Stimulated activated CD4-positive, alpha-beta T cell treated with anti-CD3 and anti-CD28 coated beads, Interleukin-1b, Interleukin-23, amount 100 ng/mL, for 24 hours (primary cell): ENCODE measurements at regions not wholly inside any gene's neighbourhood (a gene's known extent, or its start where the extent isn't known, plus 50 kb on each side); places are given as distances from the start of the nearest gene placed in this dataset.

ENCODE experiments used
- DNase-seq, 4 experiments: peaks; one replicate each; pipeline ENCODE4 v3.0.0-alpha.2; 2020; ENCODE audit warnings: low read depth in 4 of 4, low spot score in 1 of 4

GRCh38 chr5:68915079-68915478 lies 178.7 kb upstream of the SLC30A5 start:
- no peak for DNase-seq

DNA sequence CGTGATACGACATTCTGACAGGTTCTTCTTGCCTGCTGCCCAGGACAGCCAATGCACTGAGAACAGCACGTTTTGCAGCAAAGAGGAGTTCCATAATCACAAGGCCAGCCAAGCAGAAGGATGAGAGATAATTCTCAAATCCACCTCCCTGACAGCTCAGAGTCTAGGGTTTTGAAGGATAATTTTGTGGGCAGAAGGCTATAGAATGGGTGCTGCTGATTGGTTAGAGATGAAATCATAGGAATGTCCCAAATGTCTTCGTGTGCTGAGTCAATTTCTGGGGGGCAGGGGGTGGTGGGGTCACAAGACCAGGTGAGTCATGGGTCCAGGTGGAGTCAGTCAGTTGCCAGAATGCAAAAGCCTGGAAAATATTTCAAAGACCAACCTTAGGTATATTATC lies 175.5 kb upstream of the SLC30A5 start:
- DNase-seq = no peak

GRCh38 chr5:68919988-68920490 lies 173.8 kb upstream of the SLC30A5 start:
- DNase-seq = no peak

- no peak for DNase-seq
Measured at GRCh38 chr5:68920888-68921287, 172.9 kb upstream of the SLC30A5 start.

DNA sequence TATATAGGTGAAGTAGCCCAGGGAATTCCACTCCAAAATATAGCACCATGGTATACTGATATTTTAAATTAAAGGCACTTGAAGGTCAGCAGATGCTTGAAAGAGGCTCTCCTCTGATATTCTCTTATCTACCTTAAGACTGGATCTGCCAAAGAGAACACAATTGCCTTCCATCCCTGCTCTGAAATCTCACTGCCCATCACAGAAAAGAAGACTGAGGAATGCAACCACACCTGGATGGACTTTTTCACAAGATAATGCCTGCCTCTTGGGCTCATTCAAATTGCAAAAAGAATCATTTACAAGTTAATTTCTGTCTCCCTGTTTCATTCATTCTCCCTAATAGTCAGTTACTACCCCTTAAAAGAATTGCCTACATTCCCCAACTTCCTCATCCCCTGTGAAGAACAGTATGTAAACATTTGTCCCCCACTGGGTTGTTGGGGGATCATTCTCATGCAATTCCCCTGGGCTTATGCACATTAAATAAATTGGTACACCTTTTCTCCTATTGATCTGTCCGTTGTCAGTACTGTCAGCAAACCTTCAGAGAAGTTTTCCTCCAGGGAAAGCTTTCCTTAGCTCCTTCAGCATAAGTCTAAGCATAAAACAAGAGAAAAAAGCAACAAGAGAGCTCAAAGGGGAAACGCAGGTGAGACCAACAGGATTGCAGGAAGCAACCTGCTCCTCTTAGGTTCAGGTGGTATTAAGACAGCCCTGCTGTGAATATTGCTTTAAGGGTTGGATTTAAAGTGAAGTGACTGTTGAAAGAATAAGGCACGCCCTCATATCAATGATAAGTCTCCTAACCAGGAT lies 171.4 kb upstream of the SLC30A5 start:
- DNase-seq = no peak

GRCh38 chr5:68924481-68925145 lies 169.2 kb upstream of the SLC30A5 start:
- DNase-seq = no peak

DNA sequence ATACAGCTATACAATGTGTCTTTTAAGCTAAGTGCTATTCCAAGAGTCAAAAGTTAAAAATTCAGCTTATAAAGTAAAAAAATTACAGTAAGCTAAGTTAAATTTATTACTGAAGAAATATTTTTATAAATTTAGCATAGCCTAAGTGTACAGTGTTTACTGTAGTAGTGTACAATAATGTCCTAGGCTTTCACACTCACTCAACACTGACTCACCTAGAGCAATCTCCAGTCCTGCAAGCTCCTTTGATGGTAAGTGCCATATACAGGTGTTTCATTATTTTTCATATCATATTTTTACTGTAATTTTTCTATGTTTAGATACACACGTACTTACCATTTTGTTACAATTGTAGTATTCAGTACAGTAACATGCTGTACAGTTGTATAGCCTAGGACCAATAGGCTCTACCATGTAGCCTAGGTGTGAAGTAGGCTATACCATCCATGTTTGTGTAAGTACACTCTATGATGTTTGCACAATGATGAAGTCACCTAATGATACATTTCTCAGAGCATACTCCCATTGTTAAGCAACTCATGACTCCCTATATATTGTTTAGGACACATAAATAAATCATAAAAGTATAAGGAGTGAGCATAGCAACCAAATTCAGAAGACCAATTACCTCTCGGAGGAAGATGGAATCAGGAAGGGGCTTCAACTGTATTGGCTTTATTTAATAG lies 165.1 kb upstream of the SLC30A5 start:
- no peak for DNase-seq

DNA sequence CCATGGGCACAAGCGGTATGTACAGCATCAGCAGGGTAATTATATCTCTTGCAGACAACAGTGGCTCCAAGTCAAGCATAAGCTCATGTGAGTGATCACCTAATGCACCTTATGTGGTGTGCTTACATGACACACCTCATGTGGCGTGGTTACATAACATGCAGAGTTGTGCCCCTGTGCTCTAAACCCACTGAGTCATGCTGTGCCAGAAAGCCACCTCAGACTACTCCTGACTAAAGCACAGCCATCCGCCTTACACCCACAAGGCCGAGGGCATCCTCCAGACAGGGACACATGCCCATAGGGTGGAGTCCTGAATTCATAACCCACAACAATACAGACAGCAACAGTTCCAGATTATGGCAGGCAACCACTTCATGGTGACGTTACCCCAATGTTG lies 163.7 kb upstream of the SLC30A5 start:
- no peak for DNase-seq

- DNase-seq = no peak
Measured at GRCh38 chr5:68932830-68933434, 160.9 kb upstream of the SLC30A5 start.

DNA sequence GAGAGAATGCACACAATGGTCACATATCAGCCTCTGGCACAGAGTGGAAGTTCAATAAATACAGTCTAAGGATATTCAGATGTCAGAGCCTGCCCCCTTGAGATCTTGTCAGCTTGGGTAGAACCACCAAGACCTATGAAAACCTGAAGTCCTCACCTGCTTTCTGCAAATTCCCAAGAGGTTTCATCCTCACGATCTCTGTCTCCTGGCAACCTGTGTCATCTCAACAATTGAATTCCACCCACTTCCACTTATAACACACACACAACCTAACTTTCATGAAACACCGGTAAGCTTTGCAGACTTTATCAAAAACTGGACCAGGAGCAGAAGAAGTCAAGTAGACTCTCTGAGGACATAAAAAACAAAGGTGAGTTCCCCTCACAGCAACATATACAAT lies 151.6 kb upstream of the SLC30A5 start:
- no peak for DNase-seq

- no peak for DNase-seq
Measured at GRCh38 chr5:68946728-68947127, 147.1 kb upstream of the SLC30A5 start.

DNA sequence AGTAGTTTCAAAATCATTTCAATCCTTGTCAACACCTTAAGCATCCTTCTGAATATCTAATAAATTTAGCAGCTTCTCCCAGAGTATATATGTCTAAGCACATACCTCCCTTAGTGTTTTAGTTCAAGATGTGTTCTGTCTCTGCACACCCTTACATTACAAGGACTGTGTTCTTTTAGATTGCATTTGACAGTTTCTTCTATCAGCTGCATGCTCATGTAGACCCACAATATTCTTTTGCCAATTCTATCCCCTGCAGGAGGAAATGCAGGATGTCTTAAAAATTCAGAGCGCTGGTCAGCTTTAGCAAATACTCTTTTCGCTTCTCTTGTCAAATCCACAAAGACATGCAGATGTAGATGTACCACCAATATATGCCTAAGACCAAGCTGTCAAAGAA lies 145.8 kb upstream of the SLC30A5 start:
- no peak for DNase-seq

GRCh38 chr5:68949256-68949655 lies 144.6 kb upstream of the SLC30A5 start:
- DNase-seq = no peak

GRCh38 chr5:68949711-68950110 lies 144.1 kb upstream of the SLC30A5 start:
- DNase-seq = no peak

GRCh38 chr5:68950125-68950524 lies 143.7 kb upstream of the SLC30A5 start:
- no peak for DNase-seq

GRCh38 chr5:68950930-68951329 lies 142.9 kb upstream of the SLC30A5 start:
- DNase-seq = no peak

DNA sequence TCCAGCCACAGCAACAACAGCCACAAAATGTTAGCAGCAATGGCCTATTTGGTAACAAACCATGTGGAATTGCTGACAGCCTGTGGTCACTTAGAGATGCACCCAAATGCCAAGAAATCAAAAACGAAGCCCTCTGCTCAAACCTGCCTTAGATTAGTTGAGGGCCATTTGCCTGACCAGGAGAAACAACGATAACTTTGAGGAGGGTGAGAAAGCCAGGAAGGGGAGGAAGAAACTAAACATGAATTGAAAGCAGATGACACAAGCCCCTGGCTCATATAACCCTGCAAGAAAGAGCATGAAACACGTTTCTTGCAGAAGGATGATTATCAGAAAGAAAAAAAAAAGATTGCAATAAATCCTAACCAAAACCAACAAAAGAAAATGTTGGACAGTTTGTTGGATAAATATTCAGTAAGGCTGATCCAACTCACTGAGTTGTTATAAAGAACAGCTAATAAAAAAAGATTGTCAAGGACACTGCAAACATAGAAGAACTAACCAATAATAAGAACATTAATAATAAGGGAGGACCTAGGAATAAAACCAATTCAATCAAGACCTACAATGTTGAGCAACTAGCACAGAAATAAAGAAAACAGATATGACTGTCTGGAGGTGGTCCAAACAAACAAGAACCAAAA lies 140.5 kb upstream of the SLC30A5 start:
- no peak for DNase-seq

DNA sequence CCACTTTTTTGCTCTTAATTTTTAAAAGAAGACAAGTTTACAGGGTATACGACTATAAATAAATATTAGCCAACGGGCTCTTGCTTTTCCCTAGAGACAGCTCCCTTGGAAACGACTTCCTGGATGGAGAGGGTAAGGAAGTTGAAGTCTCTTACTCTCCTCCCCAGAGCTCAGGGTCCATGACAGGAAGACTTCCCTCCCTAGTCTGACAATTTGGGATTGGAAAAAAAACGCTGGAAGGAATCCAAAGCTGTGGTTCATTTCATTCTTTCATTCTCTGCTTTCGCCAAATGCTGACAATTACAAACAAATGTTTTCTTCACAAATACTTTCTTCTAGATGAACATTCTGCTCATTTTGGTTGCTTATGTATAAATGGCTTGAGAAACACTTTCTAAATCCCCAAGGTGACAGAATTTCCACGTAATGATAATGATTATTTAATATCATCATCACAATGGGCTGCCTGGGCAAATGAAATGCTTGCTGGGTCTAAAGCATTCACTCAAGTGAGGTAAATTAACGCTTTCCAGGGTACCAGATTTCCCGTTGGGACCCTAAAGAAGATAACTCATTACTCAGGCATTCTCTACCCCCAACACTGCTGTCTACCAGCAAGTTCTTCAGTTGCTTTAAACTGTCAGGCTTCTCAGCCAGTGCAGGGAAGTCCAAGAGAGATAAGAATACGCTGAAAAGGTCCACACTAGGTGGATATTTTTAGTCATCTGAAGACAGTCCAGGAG lies 139.8 kb upstream of the SLC30A5 start:
- DNase-seq = no peak

DNA sequence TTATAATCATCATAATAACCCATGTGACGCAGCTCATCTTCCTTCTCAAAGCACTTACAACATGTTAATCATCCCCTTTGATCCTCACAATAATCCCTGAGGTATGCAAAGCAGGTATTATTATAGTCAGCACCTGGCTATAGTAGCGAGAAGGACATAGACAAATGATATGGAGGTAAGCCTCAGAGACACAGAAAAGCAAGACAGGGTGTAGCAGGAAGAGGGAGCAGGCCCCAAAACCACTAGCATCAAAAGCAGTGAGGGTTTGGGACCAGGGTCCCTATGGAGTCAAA lies 139.2 kb upstream of the SLC30A5 start:
- DNase-seq = no peak

DNA sequence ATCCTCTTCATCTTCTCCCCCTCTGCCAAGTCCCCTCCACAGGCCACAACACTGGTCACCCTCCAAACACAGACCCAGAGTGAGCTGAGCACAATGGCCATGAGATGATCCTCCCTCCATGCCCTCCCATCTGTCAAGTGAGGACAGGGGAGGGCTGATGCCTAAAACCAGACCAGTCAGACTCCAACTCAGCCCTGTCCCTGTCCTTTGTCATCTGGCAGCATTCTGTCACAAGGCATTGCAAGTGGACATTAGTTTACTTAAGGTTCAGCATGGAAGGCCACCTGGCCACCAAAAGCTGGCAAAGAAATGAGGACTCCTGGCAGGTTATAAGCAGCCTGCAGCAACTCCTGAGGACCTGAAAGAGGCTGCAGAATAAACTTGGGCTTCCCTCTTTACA lies 136.2 kb upstream of the SLC30A5 start:
- DNase-seq = no peak

- no peak for DNase-seq
Measured at GRCh38 chr5:68958428-68958827, 135.4 kb upstream of the SLC30A5 start.
